ENCODE measurements at regions not wholly inside any gene's neighbourhood (a gene's known extent, or its start where the extent isn't known, plus 50 kb on each side); places are given as distances from the start of the nearest gene placed in this dataset.

- no peak overlapping the region for H3K9ac ChIP-seq (ENCODE audit: extremely low read depth, insufficient read length, low read length)
- H3K56ac ChIP-seq (ENCODE audit: insufficient read length, low read depth, low read length) = no peak overlapping the region
- no peaks in the 10 kb centered on the region for H3K79me2 ChIP-seq (ENCODE audit: insufficient read depth, low read length)
- no peak overlapping the region for H3K4ac ChIP-seq (ENCODE audit: low read depth, low read length)
- Mint-ChIP-seq H3K4me3 (no peak overlapping the region), H3K9me3 (no peaks in the 10 kb centered on the region), H3K36me3 (ENCODE audit: insufficient read depth in 1 of 3, low read depth in 3 of 3) (no peaks in the 10 kb centered on the region), H3K27me3 (ENCODE audit: low read depth) (peaks cover 15% of the 10 kb centered on the region), H3K4me1 (peaks cover 8 to 11% of the 10 kb centered on the region in 2 experiments), H3K27ac (no peak overlapping the region)
- H3K27me3 ChIP-seq (ENCODE audit: insufficient read depth, low read length) = no peaks in the 10 kb centered on the region
- H3K9me3 ChIP-seq (ENCODE audit: control insufficient read depth, low read depth, low read length) = no peaks in the 10 kb centered on the region
- H3K23ac ChIP-seq (ENCODE audit: insufficient read length, low read depth, low read length) = no peak overlapping the region
- H3T11ph ChIP-seq (ENCODE audit: low read length) = no peak overlapping the region
- no peak for TF ChIP-seq CTCF (conservative IDR thresholded peaks at IDR 0.05)
- no CpG with 5 or more reads among the region's 8 CpGs for WGBS (ENCODE audit: extremely low coverage, insufficient read length, low lambda C conversion rate)
- H2BK5ac ChIP-seq (ENCODE audit: insufficient read length, low read length) = no peak overlapping the region
- DNase-seq = no peak
- no peak overlapping the region for H3K27ac ChIP-seq (ENCODE audit: insufficient read length, low read depth, low read length)
- no peaks in the 10 kb centered on the region for H4K20me1 ChIP-seq (ENCODE audit: control insufficient read depth, insufficient read depth, insufficient read length)
- H2BK20ac ChIP-seq (ENCODE audit: low read depth, low read length, poor library complexity, severe bottlenecking) = no peak overlapping the region
- no peak overlapping the region for H2AFZ ChIP-seq (ENCODE audit: low read length)
- no peak overlapping the region for H2BK12ac ChIP-seq (ENCODE audit: insufficient read length, low read depth, low read length)
- no peak overlapping the region for H3K4me2 ChIP-seq (ENCODE audit: insufficient read depth, insufficient read length, low read length)
- no peak overlapping the region for H4K5ac ChIP-seq (ENCODE audit: insufficient read length, low read depth, low read length)
- H2AK5ac ChIP-seq (ENCODE audit: insufficient read length, low read length) = no peak overlapping the region
- no peaks in the 10 kb centered on the region for H3K79me1 ChIP-seq (ENCODE audit: insufficient read depth, low read depth, low read length, poor library complexity, severe bottlenecking)
- H4K8ac ChIP-seq (replicated peaks; ENCODE audit: insufficient read length, low read depth, low read length) = no peak overlapping the region
- H2BK120ac ChIP-seq (ENCODE audit: low read depth, low read length, poor library complexity, severe bottlenecking) = no peak overlapping the region
- no peak overlapping the region for H2BK15ac ChIP-seq (ENCODE audit: low read depth, low read length)
- H3K18ac ChIP-seq (ENCODE audit: insufficient read length, low read depth, low read length) = no peak overlapping the region
- H3K14ac ChIP-seq (ENCODE audit: insufficient read depth, low read length) = no peak overlapping the region
- peaks cover 6% of the 10 kb centered on the region; the same call in 1 of the 2 replicates for H3K4me1 ChIP-seq (ENCODE audit: insufficient read depth, low read length)
- H3K23me2 ChIP-seq (ENCODE audit: insufficient read length, low read depth, low read length, poor library complexity, severe bottlenecking) = no peaks in the 10 kb centered on the region
- H4K91ac ChIP-seq (ENCODE audit: insufficient read length, low read depth, low read length) = no peak overlapping the region
These were observed 105.9 kb upstream of the IGSF21 start for GRCh38 chr1:18001725-18002124.

All from H9 (cell line).